AG09319 (cell line): ENCODE measurements at regions not wholly inside any gene's neighbourhood (a gene's known extent, or its start where the extent isn't known, plus 50 kb on each side); places are given as distances from the start of the nearest gene placed in this dataset.
"Not testable (repeated sequence)": the region's sequence is repeated elsewhere in the genome, so short reads cannot be mapped to it uniquely, and the experiment has no call there.

Source experiments
- DNase-seq: peaks from one replicate; pipeline ENCODE4 v3.0.0-alpha.2; 2010; ENCODE audit warnings: low read depth; ENCODE audit errors: extremely low read depth
- CTCF ChIP-seq: IDR thresholded peaks from 2 replicates; pipeline ENCODE4 v1.5.1; 2011; ENCODE audit warnings: low read depth, mild to moderate bottlenecking, inconsistent platforms, low read length, moderate library complexity

GRCh38 chr6:43883847-43884651 is 114.0 kb downstream of the VEGFA start:
- no peak for TF ChIP-seq CTCF
- DNase-seq = no peak

GRCh38 chr6:43882690-43883448 is 112.9 kb downstream of the VEGFA start:
- not testable (repeated sequence) for DNase-seq

GRCh38 chr6:43880236-43881137 is 110.5 kb downstream of the VEGFA start:
- TF ChIP-seq CTCF = no peak
- no peak for DNase-seq

GRCh38 chr6:43879722-43880121 is 109.7 kb downstream of the VEGFA start:
- TF ChIP-seq CTCF = no peak
- DNase-seq = no peak

- no peak for TF ChIP-seq CTCF
- no peak for DNase-seq
These were observed 108.9 kb downstream of the VEGFA start for GRCh38 chr6:43878823-43879495.

GRCh38 chr6:43878127-43878634 is 108.2 kb downstream of the VEGFA start:
- TF ChIP-seq CTCF = no peak
- no peak for DNase-seq

- no peak for DNase-seq
- TF ChIP-seq CTCF = no peak
These were observed 107.6 kb downstream of the VEGFA start for GRCh38 chr6:43877463-43878126.
